ENCODE measurements at regions not wholly inside any gene's neighbourhood (a gene's known extent, or its start where the extent isn't known, plus 50 kb on each side); places are given as distances from the start of the nearest gene placed in this dataset.

DNA sequence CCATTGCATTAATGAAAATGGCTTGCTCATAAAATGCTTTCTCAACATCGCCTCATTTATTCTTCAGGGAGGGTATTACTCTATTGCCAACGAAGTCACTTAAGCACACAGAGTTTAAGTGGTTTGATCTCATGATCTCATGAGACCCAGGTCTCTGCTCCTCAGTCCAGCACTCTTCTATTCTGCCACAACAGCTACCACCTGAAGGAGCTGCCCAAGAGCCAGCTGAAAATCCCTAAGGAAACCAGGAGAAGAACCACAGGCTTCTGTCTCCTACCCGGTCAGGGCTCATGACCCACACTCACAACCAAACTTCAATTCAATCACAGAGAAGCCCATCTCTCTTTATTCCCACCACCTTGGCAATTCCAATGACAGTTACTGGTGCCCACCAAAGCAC is 85.5 kb upstream of the GPM6B start:
- TF ChIP-seq, protein P1, sequence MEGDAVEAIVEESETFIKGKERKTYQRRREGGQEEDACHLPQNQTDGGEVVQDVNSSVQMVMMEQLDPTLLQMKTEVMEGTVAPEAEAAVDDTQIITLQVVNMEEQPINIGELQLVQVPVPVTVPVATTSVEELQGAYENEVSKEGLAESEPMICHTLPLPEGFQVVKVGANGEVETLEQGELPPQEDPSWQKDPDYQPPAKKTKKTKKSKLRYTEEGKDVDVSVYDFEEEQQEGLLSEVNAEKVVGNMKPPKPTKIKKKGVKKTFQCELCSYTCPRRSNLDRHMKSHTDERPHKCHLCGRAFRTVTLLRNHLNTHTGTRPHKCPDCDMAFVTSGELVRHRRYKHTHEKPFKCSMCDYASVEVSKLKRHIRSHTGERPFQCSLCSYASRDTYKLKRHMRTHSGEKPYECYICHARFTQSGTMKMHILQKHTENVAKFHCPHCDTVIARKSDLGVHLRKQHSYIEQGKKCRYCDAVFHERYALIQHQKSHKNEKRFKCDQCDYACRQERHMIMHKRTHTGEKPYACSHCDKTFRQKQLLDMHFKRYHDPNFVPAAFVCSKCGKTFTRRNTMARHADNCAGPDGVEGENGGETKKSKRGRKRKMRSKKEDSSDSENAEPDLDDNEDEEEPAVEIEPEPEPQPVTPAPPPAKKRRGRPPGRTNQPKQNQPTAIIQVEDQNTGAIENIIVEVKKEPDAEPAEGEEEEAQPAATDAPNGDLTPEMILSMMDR (IDR thresholded peaks at IDR 0.05; ENCODE audit: insufficient read depth, low read length) = no peak
- TF ChIP-seq, protein P2, sequence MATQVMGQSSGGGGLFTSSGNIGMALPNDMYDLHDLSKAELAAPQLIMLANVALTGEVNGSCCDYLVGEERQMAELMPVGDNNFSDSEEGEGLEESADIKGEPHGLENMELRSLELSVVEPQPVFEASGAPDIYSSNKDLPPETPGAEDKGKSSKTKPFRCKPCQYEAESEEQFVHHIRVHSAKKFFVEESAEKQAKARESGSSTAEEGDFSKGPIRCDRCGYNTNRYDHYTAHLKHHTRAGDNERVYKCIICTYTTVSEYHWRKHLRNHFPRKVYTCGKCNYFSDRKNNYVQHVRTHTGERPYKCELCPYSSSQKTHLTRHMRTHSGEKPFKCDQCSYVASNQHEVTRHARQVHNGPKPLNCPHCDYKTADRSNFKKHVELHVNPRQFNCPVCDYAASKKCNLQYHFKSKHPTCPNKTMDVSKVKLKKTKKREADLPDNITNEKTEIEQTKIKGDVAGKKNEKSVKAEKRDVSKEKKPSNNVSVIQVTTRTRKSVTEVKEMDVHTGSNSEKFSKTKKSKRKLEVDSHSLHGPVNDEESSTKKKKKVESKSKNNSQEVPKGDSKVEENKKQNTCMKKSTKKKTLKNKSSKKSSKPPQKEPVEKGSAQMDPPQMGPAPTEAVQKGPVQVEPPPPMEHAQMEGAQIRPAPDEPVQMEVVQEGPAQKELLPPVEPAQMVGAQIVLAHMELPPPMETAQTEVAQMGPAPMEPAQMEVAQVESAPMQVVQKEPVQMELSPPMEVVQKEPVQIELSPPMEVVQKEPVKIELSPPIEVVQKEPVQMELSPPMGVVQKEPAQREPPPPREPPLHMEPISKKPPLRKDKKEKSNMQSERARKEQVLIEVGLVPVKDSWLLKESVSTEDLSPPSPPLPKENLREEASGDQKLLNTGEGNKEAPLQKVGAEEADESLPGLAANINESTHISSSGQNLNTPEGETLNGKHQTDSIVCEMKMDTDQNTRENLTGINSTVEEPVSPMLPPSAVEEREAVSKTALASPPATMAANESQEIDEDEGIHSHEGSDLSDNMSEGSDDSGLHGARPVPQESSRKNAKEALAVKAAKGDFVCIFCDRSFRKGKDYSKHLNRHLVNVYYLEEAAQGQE (IDR thresholded peaks at IDR 0.05; ENCODE audit: insufficient replicate concordance, low read depth) = no peak
- no peak for TF ChIP-seq SPI1 (IDR thresholded peaks at IDR 0.05; ENCODE audit: borderline replicate concordance, low read depth)

Measured in HL-60 (cell line).